ENCODE measurements at regions not wholly inside any gene's neighbourhood (a gene's known extent, or its start where the extent isn't known, plus 50 kb on each side); places are given as distances from the start of the nearest gene placed in this dataset.

DNA sequence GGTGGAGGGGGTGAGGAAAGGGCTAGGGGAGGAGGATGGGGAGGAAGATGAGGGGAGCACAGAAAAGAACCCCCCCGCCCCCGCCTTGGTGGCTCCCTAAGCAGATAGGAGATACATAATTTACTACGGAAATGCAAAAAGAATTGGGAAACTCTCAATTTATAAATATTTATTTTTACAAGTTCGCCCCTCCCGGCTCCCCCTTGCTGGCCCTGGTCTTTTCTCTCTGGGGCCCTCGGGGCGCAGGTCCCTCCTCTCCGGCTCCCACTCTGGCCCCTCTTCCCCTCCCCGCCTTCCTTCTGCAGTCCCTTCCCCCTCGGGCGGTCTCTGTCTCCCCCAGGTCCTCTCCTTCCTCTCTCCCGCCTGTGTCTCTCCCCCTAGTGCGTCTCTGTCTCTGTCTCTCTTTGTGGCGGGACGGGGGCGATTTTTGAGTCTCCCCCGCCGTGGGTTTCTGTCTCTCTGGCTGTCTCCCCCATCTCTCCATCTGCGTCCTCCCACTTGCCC, 173.6 kb upstream of the IER5L start:
- DNase-seq, result no peak

DNA sequence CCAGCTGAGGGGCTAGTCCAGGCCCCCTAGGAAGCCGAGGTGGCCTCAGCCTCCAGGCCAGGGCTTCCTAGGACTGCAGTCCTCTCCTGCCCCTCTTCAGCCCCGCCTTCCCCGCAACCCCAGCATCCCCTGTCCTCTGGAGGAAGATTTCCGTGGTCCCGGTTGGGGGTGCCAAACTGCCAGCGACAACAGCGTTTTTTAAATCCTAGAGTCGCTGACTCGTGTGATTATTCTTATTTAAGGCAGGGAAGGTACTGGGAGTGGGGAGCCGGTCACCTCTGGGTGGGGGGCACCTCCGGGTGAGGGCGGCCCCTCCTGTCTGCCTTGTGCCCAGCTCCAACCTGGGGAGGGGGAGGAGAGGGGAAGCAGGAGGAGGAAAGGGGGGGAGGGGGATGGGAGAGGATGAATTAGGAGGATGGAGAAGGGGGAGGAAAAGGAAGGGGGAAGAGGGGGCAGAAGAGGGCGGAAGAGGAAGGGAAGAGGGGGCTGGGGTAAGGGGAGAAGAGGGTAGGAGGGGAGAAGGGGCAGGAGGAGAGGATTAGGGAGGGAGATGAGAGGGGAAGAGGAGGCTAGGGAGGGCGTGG, 173.1 kb upstream of the IER5L start:
- no peak for DNase-seq

DNA sequence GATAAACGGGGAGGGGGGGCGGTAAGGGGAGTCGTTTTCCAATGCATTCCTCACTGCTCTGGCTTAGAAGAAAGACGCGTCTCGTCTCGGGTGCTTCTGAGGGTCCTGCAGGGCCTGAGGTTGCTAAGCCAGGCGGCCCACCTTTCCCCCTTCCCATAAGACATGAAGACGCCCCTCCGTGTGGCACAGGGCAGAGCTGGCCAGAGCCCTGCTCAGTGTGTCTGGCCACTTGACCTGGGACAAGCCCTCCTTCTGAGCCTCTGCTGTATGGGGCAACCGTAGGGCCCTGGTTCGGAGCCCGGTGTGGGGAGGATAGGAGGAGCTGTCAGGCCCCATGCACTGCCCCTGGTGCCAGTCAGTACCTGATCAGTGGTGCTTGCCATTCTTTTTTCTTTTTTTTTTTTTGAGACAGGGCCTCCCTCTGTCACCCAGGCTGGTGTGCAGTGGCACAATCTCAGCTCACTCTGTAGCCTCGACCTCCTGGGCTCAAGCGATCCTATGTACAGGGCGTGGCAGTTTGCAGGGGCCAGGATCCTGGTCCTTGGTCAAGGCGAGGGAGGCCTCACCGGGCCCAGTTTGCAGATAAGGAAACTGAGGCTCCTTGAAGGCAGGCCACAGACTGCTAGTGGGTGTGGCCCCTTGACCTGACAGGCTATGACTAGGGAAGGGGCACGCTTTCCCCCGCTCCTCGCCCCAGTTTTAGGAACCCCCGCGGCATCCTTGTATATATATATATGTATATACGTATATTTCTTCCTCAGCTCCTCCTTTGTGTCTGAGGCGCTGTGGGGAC, 172.3 kb upstream of the IER5L start:
- DNase-seq, result no peak

DNA sequence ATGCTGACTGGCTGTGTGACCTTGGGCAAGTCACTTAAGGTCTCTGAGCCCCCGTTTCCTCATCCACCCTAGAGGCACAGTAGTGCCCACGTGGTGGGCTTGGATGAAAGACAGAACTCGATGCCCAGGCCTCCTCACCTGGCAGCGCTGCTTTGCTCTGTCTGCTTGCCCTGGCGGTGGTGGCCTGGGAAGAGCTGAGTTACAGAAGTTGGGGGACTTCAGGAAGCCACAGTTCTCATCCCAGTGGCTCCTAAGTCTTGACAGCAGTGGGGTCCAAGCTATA, 171.5 kb upstream of the IER5L start:
- no peak for DNase-seq

DNA sequence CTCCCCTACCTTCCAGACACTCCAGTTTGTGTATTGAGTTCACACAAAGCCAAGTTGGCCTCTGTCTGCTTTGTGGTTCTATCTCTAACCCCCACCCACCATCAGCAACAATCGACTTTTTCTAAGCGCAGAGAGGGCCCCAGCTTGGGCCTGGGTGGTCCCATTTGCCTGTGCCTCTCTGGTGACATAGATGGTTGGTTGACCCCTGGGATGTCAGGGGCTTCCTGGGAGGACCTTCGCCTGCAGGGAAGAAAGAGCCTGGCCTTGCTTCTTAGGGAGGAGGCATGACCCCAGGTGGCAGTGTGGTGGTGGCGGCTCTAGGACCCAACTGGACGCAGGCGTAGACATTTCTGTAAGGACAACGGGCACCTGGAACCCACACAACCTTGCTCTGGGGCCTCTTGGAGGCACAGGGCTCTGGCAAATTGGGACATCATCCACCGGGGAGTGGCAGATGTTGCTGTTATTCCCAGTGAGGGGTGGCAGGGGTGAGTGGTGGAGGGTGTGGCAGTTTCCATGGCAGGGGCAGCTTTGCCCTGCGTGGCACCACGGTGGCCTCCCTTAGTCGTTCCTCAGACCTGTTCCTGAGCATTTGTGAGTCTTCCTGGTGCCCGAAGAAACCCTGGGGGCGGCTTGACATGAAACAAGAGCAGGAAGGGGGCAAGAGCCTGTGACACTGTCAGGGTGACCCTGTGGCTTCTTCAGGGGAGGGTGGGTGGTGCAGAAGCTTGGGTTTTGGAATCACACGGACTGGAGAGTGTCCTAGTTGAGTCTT, 171.0 kb upstream of the IER5L start:
- DNase-seq, result no peak

DNA sequence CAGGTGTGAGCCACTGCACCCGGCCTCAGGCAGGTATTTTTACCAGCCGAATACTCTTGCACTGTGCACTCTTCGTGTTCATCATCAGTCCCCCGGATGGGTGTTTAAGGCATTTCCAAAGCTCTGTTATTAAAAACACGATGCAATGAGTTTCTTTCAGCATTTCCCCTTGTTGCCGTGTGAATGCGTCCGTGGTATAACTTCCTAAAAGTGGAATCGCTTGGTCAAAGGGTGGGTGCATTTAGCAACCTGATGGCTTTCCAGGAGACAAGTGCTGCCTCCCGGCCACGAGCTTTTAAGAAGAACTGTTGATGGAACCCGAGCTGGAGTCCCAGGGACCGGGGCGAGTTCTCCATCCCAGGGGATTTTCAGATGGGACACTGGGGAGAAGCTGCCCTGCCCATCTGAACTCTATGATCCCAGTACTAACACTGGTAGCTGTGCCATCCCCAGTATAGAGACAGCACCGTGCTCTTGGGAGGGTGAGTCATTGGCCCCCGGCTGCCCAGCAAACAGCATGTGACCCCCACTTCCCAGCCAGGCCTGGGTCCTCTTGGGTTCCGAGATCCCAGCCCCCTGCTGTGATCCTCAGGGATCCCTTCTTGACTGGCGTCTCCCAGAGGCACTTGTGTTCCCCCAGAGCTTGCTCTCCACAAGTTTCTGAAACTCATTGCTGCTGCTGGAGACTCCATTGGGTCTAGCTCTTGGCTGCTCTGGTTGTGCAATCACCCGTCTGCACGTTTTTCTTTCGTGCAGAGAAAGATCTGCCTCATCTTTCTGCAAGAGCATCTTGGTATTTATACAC, 169.5 kb upstream of the IER5L start:
- DNase-seq, result peak; percentile 22 to 24

DNA sequence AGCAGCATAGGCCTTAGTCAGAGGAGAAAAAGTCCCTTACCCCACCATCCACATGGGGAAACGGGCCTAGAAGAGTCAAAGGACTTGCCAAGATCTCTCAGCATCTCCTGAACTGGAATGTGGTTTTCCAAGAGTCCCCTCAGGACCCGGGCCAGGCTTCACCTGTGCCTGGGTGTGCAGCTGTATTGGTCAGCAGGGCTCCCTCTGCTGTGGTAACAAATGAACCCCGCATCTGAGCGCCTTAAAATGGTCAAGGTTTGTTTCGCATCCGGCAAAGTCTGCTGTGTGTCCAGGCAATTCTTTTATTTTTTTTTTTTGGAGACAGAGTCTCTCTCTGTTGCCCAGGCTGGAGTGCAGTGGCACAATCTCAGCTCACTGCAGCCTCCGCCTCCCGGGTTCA, 168.0 kb upstream of the IER5L start:
- DNase-seq, result no peak

DNA sequence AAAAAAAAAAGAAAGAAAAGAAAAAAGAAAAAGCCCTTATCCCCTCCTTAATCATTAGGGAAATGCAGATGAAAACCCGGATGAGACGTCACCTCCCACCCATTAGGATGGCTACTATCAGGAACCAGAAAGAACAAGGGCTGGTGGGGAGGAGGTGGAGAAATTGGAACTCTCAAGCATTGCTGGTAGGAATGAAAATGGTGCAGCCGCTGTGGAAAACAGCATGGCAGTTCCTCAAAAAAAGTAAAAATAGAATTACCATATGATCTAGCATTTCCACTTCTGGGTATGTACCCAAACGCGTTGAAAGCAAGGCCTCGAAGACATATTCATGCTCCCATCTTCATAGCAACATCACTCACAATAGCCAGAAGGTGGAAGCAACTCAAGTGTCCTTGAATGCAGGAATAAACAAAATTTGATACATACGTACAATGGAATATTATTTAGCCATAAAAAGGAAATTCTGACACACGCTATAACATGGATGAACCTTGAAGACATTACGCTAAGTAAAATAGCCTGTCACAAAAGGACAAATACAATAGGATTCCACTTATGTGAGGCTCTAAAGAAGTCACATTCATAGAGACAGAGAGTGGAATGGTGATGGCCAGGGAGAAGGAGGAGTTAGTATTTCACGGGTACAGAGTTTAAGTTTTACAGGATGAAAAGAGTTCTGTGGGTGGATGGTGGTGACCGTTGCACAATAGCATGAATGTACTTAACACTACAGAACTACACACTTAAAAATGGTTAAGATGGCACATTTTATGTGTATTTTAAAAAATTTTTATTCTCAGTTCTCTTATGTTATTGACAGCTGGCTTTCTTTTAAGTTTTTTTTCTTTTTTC, 166.8 kb upstream of the IER5L start:
- DNase-seq, result no peak

DNA sequence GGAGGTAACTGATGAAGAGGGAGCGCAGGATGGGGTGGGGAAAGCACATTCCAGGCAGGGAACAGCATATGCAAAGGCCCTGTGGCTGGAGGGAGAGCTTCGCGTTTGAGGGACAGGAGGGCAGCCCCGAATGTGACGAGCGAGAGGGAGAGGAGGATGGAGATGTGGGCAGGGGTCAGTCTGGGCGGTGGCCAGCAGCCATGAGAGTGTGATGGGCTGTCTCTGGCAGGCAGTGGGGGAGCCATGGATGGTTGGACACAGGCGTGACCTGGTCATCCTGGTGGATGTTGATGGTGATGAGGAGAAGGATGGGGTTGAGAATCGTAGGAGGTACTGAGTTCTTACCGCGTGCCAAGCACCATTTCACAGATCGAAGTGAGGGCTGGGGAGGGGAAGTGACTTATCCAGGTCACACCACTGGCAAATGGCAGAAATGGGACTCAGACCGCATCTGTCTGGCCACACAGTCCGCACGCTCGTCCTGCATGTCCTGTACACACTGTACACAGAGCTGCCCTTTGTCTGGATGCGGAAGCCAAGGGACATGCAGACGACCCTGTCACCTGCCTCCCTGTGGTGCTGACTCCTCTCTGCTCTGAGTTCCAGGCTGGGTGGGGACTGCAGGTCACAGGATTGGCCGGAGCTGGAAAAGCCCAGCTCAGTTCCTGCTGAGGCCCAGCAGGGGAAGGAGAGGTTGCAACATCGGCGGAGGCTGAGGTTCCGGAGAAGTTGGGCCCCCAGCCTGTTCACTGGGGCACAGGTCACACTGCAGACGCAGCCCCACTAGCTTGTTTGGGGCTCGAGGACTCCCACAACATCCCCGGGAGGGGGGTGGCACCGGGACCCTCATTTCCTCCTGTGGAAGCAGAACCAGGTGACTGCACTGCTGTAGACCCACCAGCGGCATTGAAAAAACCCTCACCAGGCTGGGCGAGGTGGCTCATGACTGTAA, 165.6 kb upstream of the IER5L start:
- DNase-seq, result no peak

DNA sequence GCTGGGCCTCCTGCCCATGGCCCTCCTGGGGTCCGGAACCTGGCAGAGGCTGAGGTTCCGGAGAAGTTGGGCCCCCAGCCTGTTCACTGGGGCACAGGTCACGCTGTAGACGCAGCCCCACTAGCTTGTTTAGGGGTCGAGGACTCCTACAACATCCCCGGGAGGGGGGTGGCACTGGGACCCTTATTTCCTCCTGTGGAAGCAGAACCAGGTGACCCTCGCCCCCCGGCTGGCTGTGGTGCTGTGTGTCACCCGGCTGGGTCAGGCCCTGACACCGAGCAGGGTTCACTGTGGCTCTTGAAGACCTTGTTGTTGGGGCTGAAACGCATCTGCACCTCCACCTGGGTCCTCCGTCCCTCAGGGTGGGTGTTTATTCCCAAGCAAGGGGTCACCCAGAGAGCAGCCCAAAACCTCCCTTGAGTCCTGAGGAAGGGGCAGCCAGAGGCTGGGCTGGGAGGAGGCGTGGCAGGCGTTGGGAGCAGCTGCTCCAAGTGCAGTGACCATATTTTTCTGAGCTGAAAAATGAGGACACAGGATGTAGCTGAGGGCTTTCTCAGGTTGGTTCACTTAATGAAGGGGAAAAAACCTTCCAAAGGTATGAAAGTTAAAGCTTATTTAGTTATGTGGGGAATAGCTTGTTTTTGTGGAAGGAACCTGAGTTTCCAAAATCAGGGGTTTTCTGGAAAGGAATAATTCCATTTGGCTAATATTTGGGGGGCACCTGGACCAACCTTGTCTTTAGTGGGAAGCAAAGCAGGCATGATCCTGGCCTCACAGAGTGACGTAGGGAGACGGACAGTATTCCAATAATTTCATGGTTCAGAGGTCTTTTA, 164.7 kb upstream of the IER5L start:
- DNase-seq, result no peak

DNA sequence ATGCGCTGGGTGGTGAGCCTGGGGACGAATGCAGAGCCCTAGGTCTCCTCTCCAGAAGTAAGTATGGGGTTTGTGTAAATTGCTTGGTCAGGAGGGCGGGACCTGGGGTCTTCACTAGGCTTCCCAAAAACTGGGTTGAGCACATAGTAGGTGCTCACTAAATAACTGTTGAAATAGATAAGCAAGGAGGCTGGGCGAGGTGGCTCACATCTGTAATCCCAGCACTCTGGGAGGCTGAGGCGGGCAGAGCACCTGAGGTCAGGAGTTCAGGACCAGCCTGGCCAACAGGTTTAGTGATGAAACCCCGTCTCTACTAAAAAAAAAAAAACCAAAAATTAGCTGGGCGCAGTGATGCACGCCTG, 163.9 kb upstream of the IER5L start:
- DNase-seq, result no peak

DNA sequence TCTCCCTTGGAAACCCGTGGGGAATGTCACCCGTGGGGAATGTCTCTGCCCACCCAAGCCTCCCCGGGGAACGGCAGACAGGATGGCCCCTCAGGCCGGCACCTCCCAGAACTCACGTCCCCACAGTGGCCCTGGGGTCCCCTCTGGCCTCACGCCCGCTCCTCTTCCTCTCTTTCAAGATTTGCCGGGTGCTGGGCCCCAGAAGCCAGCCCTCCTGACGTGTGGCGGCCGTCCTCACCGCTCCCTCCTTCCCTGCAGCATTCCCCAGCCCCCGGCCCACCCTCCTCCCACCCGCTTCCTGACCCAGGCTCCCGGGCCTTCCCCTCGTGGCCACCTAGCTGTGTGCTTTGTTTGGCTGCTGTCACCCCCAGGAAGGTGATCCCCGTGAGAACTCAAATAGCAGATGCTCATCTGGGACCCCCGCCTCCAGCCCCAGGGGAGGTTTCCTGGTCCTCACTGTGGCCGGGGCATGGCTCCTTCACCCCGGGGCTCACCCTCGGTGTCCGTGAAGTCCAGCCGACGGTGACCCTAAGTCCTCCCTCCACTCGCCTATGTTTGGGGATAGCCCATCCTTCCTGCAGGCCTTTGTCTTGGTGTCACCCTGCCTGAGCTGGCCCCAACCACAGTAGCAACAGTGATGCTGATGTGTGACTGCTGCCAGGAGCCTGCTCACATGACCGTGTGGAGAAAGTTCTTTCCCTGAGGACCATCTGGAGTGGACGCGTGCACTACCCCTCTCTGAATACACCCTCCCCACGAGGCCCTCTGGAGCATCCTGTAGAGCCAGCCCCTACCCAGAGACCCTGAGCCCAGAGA, 163.3 kb upstream of the IER5L start:
- DNase-seq, result no peak

DNA sequence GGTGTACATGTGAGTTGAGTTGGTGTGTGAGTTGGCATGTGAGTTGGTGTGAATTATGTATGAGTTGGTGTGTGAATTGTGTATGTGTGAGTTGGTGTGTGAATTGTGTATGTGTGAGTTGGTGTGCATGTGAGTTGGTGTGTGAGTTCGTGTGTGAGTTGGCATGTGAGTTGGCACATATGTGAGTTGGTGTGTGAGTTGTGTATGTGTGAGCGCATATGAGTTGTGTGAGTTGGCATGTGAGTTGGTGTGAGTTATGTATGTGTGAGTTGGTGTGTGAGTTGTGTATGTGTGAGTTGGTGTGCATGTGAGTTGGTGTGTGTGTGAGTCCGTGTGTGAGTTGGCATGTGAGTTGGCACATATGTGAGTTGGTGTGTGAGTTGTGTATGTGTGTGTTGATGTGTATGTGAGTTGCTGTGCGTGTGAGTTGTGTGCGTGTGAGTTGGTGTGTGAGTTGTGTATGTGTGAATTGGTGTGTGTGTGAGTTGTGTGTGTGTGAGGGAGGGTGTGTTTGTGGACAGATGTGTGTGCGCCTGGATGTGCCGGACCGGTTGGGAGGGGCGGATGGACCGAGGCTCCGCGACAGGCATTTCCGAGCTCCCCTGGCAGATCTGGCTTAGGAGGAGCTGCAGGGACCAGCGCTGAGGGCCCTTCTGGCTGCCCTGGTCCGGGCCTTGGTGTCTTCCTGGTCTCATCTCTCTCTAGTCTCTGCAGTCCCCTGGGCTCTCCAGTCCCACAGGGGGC, 162.5 kb upstream of the IER5L start:
- DNase-seq, result no peak

DNA sequence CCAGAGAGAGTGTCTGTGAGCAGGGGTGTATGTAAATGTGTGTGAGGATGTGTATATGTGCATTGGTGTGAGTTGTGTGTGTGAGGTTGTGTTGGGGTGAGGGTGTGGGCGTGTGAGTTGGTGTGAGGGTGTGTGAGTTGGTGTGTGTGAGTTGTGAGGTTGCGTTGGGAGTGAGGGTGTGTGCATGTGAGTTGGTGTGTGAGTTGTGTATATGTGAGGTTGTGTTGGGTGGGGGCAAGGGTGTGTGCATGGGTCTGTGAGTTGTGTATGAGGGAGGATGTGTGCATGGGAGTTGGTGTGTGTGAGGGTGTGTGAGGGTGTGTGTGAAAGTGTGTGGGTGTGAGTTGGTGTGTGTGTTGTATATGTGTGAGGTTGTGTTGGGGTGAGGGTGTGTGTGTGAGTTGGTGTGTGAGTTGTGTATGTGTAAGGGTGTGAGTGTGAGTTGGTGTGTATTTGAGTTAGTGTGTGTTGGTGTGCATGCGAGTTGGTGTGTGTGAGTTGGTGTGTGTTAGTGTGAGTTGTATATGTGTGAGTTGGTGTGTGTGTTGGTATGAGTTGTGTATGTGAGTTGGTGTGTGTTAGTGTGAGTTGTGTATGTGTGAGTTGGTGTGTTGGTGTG, 161.6 kb upstream of the IER5L start:
- no peak for DNase-seq

DNA sequence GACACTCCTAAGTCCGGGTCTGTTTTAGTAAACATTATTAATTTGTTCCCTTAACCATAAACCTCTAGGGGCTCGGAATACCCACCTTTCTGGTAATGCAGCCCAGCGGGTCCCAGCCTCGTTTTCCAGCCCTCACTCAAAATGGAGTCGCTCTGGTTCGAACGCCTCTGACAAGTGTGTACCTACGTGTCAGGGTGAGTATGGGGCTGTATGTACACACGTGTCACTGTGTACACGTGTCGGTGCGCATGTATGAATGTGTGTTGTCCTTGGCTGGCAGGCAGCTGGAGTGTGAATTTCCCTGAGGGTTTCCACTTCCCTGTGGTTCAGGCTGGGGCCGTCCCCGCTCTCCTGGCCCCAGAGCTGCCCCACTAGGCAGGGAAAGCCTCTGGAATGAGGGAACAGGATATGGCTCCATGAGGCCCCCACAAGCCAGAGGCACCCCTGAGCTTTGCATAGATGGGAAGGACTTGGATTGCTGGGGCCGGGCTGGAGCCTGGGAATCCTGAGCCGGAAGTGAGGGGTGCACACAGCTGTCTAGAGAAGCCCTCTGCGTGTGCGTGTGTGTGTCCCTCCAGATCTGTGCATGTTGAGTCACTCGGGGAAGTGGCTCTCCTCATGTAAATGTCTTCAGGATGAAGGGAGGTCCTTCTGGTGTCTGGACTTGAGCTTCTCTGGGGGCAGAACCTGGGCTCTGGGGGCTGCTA, 160.8 kb upstream of the IER5L start:
- DNase-seq, result no peak

DNA sequence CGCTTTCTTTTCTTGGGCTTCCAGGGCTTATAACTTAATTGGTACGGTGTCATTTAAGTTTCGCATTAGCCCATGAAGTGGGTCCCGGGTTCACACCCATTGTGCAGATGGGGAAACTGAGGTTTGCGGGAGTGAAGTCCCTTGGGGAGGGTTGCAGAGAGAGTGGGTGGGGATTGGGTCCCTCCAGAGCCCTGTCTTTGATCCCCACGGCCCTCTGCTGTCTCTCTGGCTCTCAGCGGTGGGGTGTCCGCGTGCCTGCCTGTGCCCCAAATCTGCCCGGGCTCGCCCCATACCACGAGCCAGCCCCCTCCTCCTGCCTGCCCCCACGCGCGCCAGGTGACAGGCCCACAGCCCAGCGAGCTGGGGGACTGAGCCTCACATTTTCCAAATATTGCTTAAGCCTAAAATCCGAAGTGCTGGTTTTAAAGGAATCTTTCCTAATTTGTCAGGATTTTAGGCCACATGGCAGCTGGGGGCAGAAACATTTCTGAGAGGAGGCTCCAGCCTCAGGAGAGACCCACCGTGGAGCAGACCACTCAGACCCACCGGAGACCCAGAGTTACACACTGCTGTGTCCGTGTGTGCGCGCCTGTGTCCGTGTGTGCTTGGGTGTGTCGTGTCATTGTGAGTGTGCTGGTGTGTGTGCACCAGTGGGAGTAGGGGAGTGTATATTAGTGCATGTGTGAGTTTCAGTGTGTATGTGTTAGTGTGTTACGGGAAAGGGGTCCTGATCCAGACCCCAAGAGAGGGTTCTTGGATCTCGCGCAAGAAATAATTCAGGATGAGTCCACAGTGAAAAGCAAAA, 159.5 kb upstream of the IER5L start:
- DNase-seq, result no peak
